Lung (tissue), 11 donors: ENCODE measurements at regions not wholly inside any gene's neighbourhood (a gene's known extent, or its start where the extent isn't known, plus 50 kb on each side); places are given as distances from the start of the nearest gene placed in this dataset.

ENCODE experiments used
- ATAC-seq: fragments of 200-7000 bp; cut with Tn5 transposase; one replicate; pipeline ENCODE4 v1.9.1; 2020; ENCODE audit warnings: moderate number of reproducible peaks; ENCODE audit not compliant: insufficient read depth, low FRiP score
- DNase-seq, 3 donors: peaks; one replicate each; pipeline ENCODE4 v3.0.0-alpha.2; 2013 to 2017
- H3K27ac ChIP-seq, 2 donors: one replicate each; pipeline ENCODE4 v1.5.1; 2013; ENCODE audit warnings: mild to moderate bottlenecking in 2 of 2, moderate library complexity in 2 of 2, control low read depth in 1 of 2, inconsistent platforms in 1 of 2, low read depth in 1 of 2, low read length in 1 of 2
- H3K27me3 ChIP-seq, 3 donors: one replicate each; pipeline ENCODE4 v1.5.1; 2013; ENCODE audit warnings: low read length in 2 of 3; ENCODE audit not compliant: control insufficient read depth in 3 of 3, insufficient read depth in 3 of 3
- H3K36me3 ChIP-seq, 4 donors: one replicate each; pipeline ENCODE4 v1.5.1; 2013; ENCODE audit warnings: low read length in 4 of 4, mild to moderate bottlenecking in 1 of 4, moderate library complexity in 1 of 4; ENCODE audit not compliant: control insufficient read depth in 4 of 4, insufficient read depth in 4 of 4
- H3K4me1 ChIP-seq, 5 donors: one replicate each; pipeline ENCODE4 v1.5.1; 2013; ENCODE audit warnings: low read length in 5 of 5, mild to moderate bottlenecking in 2 of 5, moderate library complexity in 1 of 5; ENCODE audit not compliant: control insufficient read depth in 5 of 5, insufficient read depth in 5 of 5
- H3K4me3 ChIP-seq: one replicate; pipeline ENCODE4 v1.5.1; 2013; ENCODE audit warnings: mild to moderate bottlenecking, control low read depth, moderate library complexity
- H3K9ac ChIP-seq, 2 donors: one replicate each; pipeline ENCODE4 v1.5.1; 2013; ENCODE audit warnings: low read length in 2 of 2, control low read depth in 1 of 2; ENCODE audit not compliant: insufficient read depth in 1 of 2
- H3K9me3 ChIP-seq, 4 donors: one replicate each; pipeline ENCODE4 v1.5.1; 2013; ENCODE audit warnings: low read length in 3 of 4, mild to moderate bottlenecking in 1 of 4, moderate library complexity in 1 of 4; ENCODE audit not compliant: control insufficient read depth in 4 of 4, insufficient read depth in 3 of 4
- CTCF ChIP-seq: IDR thresholded peaks from 2 replicates; pipeline ENCODE4 v1.5.1; 2012; ENCODE audit warnings: mild to moderate bottlenecking; ENCODE audit errors: control extremely low read depth, extremely low read depth
- WGBS, 2 donors: extraction: QIAGEN DNeasy Blood & Tissue Kit; methylation state at CpG; one replicate each; pipeline ENCODE4 v1.1.7; 2013; 5-methylcytosine and 5-hydroxymethylcytosine counted together
- donor health status: control.
- donor health status: control.
- donor health status: Bipolar disorder and iron deficiency.
- donor health status: healthy.
- donor health status: DM: yes; HTN: yes; CAD: no.

GRCh38 chr17:79509008-79509407, 101.8 kb downstream of the RBFOX3 start:
- Histone ChIP-seq H3K9ac (no peak overlapping the region), H3K9me3 (peaks cover 0 to 6% (median 0%) of the 10 kb centered on the region in 4 donors), H3K27me3 (no peaks in the 10 kb centered on the region), H3K4me1 (no peaks in the 10 kb centered on the region), H3K27ac (no peak overlapping the region), H3K36me3 (no peaks in the 10 kb centered on the region), H3K4me3 (no peak overlapping the region)
- ATAC-seq (no peak), DNase-seq (no peak)
- 78 to 79% methylated on average over 18 of the region's 18 CpGs for WGBS, 2 donors
- TF ChIP-seq CTCF = no peak

- 64 to 77% methylated on average over 20 to 22 of the region's 22 CpGs for WGBS, 2 donors
Measured at GRCh38 chr17:79508291-79508716, 102.5 kb downstream of the RBFOX3 start.

GRCh38 chr17:79506955-79507354, 103.9 kb downstream of the RBFOX3 start:
- ATAC-seq (no peak), DNase-seq (no peak)
- no peaks in the 10 kb centered on the region for H3K4me1 ChIP-seq
- peaks cover 0 to 4% (median 0%) of the 10 kb centered on the region in 4 donors for H3K9me3 ChIP-seq
- H3K36me3 ChIP-seq = no peaks in the 10 kb centered on the region
- H3K27ac ChIP-seq = no peak overlapping the region
- TF ChIP-seq CTCF = no peak
- no peak overlapping the region for H3K4me3 ChIP-seq
- WGBS, 2 donors = 86 to 93% methylated on average over 10 of the region's 10 CpGs
- no peak overlapping the region for H3K9ac ChIP-seq
- H3K27me3 ChIP-seq = peaks cover 0 to 3% (median 0%) of the 10 kb centered on the region in 3 donors

More at GRCh38 chr17:79508291-79508716, 102.5 kb downstream of the RBFOX3 start:
- no peak for TF ChIP-seq CTCF
- no peak overlapping the region for H3K9ac ChIP-seq
- no peak overlapping the region for H3K27ac ChIP-seq
- no peak for DNase-seq
- no peaks in the 10 kb centered on the region for H3K27me3 ChIP-seq
- H3K4me3 ChIP-seq = no peak overlapping the region
- H3K4me1 ChIP-seq = no peaks in the 10 kb centered on the region
- peaks cover 0 to 6% (median 0%) of the 10 kb centered on the region in 4 donors for H3K9me3 ChIP-seq
- no peak for ATAC-seq
- no peaks in the 10 kb centered on the region for H3K36me3 ChIP-seq
